T-cell (primary cell): ENCODE measurements at regions not wholly inside any gene's neighbourhood (a gene's known extent, or its start where the extent isn't known, plus 50 kb on each side); places are given as distances from the start of the nearest gene placed in this dataset.

Experiments used
- ATAC-seq, 4 experiments: fragments of 200-7000 bp in 3 of 4; fragments of 150-1000 bp in 1 of 4; cut with Tn5 transposase; replicated peaks in 1 of 4; 1 replicate in 3 of 4; 2 replicates in 1 of 4; pipeline ENCODE4 v1.10.0; 2021; ENCODE audit warnings: moderate library complexity in 3 of 4, mild to moderate bottlenecking in 2 of 4, moderate number of reproducible peaks in 1 of 4
- CTCF ChIA-PET, 2 donors: fragments of 300-600 bp; sonication (Branson Sonifier 250); formaldehyde crosslinking; loops; one replicate each; lab custom pipeline; 2022; ENCODE audit warnings: antibody characterized with exemption in 2 of 2; lab: Charles Lee
- POLR2A ChIA-PET, 2 donors: fragments of 300-600 bp; sonication (Branson Sonifier 250); formaldehyde crosslinking; loops; one replicate each; lab custom pipeline; 2022; ENCODE audit warnings: antibody characterized with exemption in 2 of 2; lab: Charles Lee
- DNase-seq, 35 experiments: peaks; one replicate each; pipeline versions ENCODE4 v3.0.0 to v3.0.0-alpha.2; 2013 to 2023
- H3K27ac ChIP-seq: one replicate; pipeline ENCODE4 v1.5.1; 2013; ENCODE audit warnings: low read length
- H3K27me3 ChIP-seq, 2 experiments: replicated peaks in 1 of 2; 1 replicate in 1 of 2; 2 replicates in 1 of 2; pipeline versions ENCODE4 v1.6.1 to v1.7.0; 2013; ENCODE audit warnings: low read length in 1 of 2, mixed read lengths in 1 of 2; ENCODE audit not compliant: control insufficient read depth in 2 of 2, insufficient read depth in 2 of 2; ENCODE audit errors: extremely low read depth in 1 of 2
- H3K36me3 ChIP-seq, 2 donors: 1 replicate in 1 of 2; 2 replicates in 1 of 2; pipeline versions ENCODE4 v1.6.1 to v1.7.0; 2013; ENCODE audit warnings: low read length in 1 of 2; ENCODE audit not compliant: control insufficient read depth in 2 of 2, insufficient read depth in 1 of 2; ENCODE audit errors: extremely low read depth in 1 of 2
- H3K4me1 ChIP-seq, 2 experiments: 1 replicate in 1 of 2; 2 replicates in 1 of 2; pipeline versions ENCODE4 v1.6.1 to v1.7.0; 2013; ENCODE audit warnings: low read length in 2 of 2, mixed read lengths in 1 of 2; ENCODE audit not compliant: insufficient read depth in 2 of 2, control insufficient read depth in 1 of 2; ENCODE audit errors: extremely low read depth in 1 of 2
- H3K4me3 ChIP-seq, 2 donors: 1 replicate in 1 of 2; 2 replicates in 1 of 2; pipeline versions ENCODE4 v1.5.1 to v1.7.0; 2013; ENCODE audit warnings: mild to moderate bottlenecking in 2 of 2, low read length in 1 of 2, moderate library complexity in 1 of 2; ENCODE audit not compliant: control insufficient read depth in 1 of 2; ENCODE audit errors: extremely low read depth in 1 of 2
- H3K9me3 ChIP-seq: 2 replicates; pipeline ENCODE4 v1.7.0; 2013
- H3K27ac Mint-ChIP-seq, 2 donors: one replicate each; pipeline ENCODE4 v1.8.0; 2020 to 2021; ENCODE audit warnings: mild to moderate bottlenecking in 2 of 2, mixed read lengths in 2 of 2
- H3K27me3 Mint-ChIP-seq, 2 donors: one replicate each; pipeline ENCODE4 v1.8.0; 2021 to 2022; ENCODE audit warnings: mixed read lengths in 2 of 2
- H3K36me3 Mint-ChIP-seq: one replicate; pipeline ENCODE4 v1.8.0; 2021; ENCODE audit warnings: mixed read lengths
- H3K4me1 Mint-ChIP-seq, 3 donors: one replicate each; pipeline ENCODE4 v1.8.0; 2020 to 2022; ENCODE audit warnings: mixed read lengths in 3 of 3, mild to moderate bottlenecking in 1 of 3
- H3K4me3 Mint-ChIP-seq, 3 donors: one replicate each; pipeline ENCODE4 v1.8.0; 2020 to 2022; ENCODE audit warnings: mild to moderate bottlenecking in 3 of 3, mixed read lengths in 3 of 3, moderate library complexity in 3 of 3
- H3K9me3 Mint-ChIP-seq, 3 donors: one replicate each; pipeline ENCODE4 v1.8.0; 2020 to 2022; ENCODE audit warnings: mixed read lengths in 3 of 3
- WGBS: methylation state at CpG from one replicate; pipeline ENCODE4 v1.1.5; 2013; ENCODE audit warnings: missing lambda C conversion rate; ENCODE audit not compliant: insufficient coverage; 5-methylcytosine and 5-hydroxymethylcytosine counted together

DNA sequence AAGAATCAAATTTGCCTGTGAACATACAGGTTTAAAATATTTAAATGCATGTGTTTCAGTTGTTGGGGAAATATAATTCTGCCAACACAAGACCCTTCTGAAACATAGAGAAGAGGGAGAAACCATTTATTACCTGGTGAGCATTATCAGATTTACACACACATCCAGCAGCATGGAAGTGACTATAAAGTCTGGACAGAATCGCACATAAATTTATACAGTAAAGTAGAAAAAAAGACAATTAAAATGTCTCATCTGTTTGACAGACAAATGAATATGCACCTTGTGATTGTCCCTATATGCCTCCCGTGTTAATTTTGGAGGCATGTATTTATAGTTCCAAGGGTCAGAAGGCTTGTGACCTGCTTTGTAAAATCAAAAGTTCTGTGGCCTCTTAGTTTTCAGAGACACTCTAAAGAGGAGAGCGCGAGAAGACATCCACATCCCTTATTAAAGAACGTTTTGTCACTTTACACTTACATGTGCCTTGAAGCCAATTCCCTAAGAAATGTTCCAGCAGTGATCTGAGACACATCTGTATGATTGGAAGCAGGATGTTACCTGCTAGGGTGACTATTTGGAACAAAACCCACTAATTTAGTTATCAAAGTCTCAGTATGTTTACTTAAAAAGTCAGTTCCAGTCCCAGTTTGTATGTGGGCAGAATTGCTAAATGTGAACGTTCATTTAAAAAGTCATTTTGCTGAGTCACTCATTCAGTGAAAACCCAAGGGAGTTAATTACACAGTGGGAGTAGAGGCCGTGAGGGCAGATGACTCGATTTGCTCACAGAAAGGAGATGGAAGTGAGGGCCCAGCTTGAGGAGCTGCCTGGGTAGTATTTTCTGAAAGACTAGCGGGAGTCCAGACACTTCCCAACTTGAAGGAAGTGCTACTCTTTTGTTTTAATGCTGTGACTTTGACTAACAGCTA, 527.6 kb upstream of the MEX3C start:
- no peaks in the 10 kb centered on the region for H3K36me3 ChIP-seq
- Mint-ChIP-seq H3K27me3 (peaks cover 0 to 3% of the 10 kb centered on the region in 2 donors), H3K36me3 (no peaks in the 10 kb centered on the region), H3K9me3 (peaks cover 0 to 3% (median 2%) of the 10 kb centered on the region in 3 donors), H3K4me3 (no peak overlapping the region), H3K27ac (no peak overlapping the region), H3K4me1 (no peaks in the 10 kb centered on the region)
- ATAC-seq (no peak), DNase-seq (no peak)
- POLR2A ChIA-PET, result no interaction called here
- no peaks in the 10 kb centered on the region for H3K4me1 ChIP-seq
- H3K27ac ChIP-seq, result no peak overlapping the region
- no peaks in the 10 kb centered on the region for H3K27me3 ChIP-seq
- H3K9me3 ChIP-seq, result no peaks in the 10 kb centered on the region
- H3K4me3 ChIP-seq, result no peak overlapping the region
- CTCF ChIA-PET, result no interaction called here
- WGBS, result 47% methylated on average over 3 of the region's 9 CpGs

DNA sequence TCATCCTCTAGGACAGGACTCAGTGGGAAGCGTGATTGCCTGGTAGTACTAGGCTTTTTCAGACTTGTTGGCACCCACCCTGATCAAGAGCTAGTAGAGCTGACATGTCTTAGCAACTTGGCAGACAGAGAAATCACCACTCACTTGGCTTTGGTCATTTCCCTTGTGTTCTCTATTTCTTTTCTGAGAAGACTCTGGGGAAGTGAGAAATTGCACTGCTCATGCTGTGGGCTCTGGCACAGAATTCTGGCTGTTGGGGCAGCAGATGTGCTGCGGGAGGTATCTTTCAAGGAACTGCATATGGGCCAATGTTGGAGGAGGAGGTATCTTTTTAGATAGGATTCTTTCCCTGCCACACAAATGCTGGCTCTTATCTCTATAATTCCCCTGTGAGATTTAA, 529.1 kb upstream of the MEX3C start:
- H3K4me3 ChIP-seq, result no peak overlapping the region
- H3K27ac Mint-ChIP-seq, result no peak overlapping the region
- DNase-seq (no peak), ATAC-seq (no peak)
- H3K27me3 Mint-ChIP-seq, result peaks cover 0 to 3% of the 10 kb centered on the region in 2 donors
- no peaks in the 10 kb centered on the region for H3K36me3 Mint-ChIP-seq
- no peaks in the 10 kb centered on the region for H3K4me1 ChIP-seq
- no peak overlapping the region for H3K4me3 Mint-ChIP-seq
- ChIA-PET POLR2A (no interaction called here), CTCF (no interaction called here)
- peaks cover 0 to 3% (median 2%) of the 10 kb centered on the region in 3 donors for H3K9me3 Mint-ChIP-seq
- no peaks in the 10 kb centered on the region for H3K9me3 ChIP-seq
- no peaks in the 10 kb centered on the region for H3K4me1 Mint-ChIP-seq
- H3K27me3 ChIP-seq, result no peaks in the 10 kb centered on the region
- no peak overlapping the region for H3K27ac ChIP-seq
- H3K36me3 ChIP-seq, result no peaks in the 10 kb centered on the region
- 43% methylated on average over 1 of the region's 2 CpGs for WGBS

DNA sequence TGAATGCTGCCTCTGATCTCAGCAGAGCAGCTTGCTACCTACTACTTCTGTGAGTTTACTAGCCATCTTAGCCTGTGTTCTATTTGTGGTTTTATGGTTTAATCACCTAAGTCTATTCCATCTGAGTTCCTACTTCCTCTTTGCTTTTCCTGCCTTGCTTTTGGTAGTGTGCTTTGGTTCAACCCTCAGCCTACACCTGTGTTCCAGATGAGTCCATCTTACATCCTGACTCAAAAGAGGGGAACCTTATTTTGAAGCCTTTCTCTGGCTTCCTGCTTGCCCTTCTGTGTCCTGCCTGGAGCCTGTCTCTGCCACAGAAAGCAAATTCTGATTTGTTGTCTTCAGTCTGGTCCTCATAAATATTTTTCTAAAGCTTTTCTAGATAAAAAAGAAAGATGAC, 530.3 kb upstream of the MEX3C start:
- Histone ChIP-seq H3K4me3 (no peak overlapping the region), H3K27me3 (peaks cover 0 to 1% of the 10 kb centered on the region in 2 experiments), H3K27ac (no peak overlapping the region), H3K4me1 (no peaks in the 10 kb centered on the region), H3K9me3 (no peaks in the 10 kb centered on the region), H3K36me3 (no peaks in the 10 kb centered on the region)
- CTCF ChIA-PET, result no interaction called here
- DNase-seq, result no peak
- Mint-ChIP-seq H3K9me3 (peaks cover 0 to 3% (median 2%) of the 10 kb centered on the region in 3 donors), H3K36me3 (no peaks in the 10 kb centered on the region), H3K4me1 (no peaks in the 10 kb centered on the region), H3K27ac (no peak overlapping the region), H3K27me3 (peaks cover 0 to 3% of the 10 kb centered on the region in 2 donors), H3K4me3 (no peak overlapping the region)
- POLR2A ChIA-PET, result no interaction called here
- no peak for ATAC-seq

DNA sequence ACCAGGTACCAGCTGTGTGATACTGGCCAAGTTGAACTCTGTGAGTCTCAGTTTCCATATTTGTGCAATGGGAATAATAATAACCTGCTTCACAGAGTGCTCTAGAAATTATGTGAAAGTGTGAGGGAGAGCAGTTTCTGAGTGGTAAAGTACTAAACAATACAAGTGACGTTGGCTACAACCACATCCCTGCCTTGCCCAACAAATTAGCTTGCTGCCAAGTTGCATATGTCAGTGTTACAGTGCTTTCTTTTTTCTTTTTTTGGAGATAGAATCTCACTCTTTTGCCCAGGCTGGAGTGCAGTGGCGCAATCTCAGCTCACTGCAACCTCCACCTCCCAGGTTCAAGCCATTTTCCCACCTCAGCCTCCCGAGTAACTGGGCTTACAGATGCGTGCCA, 533.6 kb upstream of the MEX3C start:
- Histone ChIP-seq H3K4me1 (no peaks in the 10 kb centered on the region), H3K27ac (no peak overlapping the region), H3K4me3 (no peak overlapping the region), H3K27me3 (peaks cover 0 to 3% of the 10 kb centered on the region in 2 experiments), H3K9me3 (no peaks in the 10 kb centered on the region), H3K36me3 (no peaks in the 10 kb centered on the region)
- DNase-seq (no peak), ATAC-seq (no peak)
- WGBS, result no CpG with 5 or more reads among the region's 4 CpGs
- H3K9me3 Mint-ChIP-seq, result peaks cover 0 to 4% (median 2%) of the 10 kb centered on the region in 3 donors
- H3K4me1 Mint-ChIP-seq, result no peaks in the 10 kb centered on the region
- no peaks in the 10 kb centered on the region for H3K36me3 Mint-ChIP-seq
- no peak overlapping the region for H3K4me3 Mint-ChIP-seq
- no peak overlapping the region for H3K27ac Mint-ChIP-seq
- ChIA-PET CTCF (no interaction called here), POLR2A (no interaction called here)
- H3K27me3 Mint-ChIP-seq, result peaks cover 0 to 8% of the 10 kb centered on the region in 2 donors

DNA sequence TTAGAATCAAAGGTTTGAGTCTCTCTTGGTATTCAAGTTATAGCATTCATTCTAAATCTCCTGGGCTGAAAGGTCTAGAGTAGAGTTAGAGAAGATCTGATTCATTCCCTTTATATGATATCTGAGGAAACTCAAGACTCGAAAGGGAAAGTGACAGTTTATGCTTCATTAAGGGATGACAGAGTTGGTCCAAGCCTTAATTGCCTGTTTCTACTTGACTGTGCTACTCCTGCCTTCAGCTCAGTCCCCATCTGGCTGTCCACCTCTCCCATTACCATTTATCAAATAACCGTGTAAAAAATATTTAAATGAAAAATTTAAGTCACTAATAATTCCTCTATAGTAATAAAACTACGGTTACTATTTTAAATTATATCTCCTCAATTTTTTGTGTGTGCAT, 537.1 kb upstream of the MEX3C start:
- POLR2A ChIA-PET, result no interaction called here
- Mint-ChIP-seq H3K27ac (no peak overlapping the region), H3K27me3 (peaks cover 3 to 5% of the 10 kb centered on the region in 2 donors), H3K9me3 (peaks cover 0 to 13% (median 4%) of the 10 kb centered on the region in 3 donors), H3K4me3 (no peak overlapping the region), H3K4me1 (no peaks in the 10 kb centered on the region), H3K36me3 (no peaks in the 10 kb centered on the region)
- Histone ChIP-seq H3K36me3 (no peaks in the 10 kb centered on the region), H3K4me3 (no peak overlapping the region), H3K4me1 (no peaks in the 10 kb centered on the region), H3K9me3 (no peaks in the 10 kb centered on the region), H3K27me3 (peaks cover 0 to 3% of the 10 kb centered on the region in 2 experiments), H3K27ac (no peak overlapping the region)
- DNase-seq, result no peak
- no peak for ATAC-seq
- CTCF ChIA-PET, result no interaction called here
- no CpG with 5 or more reads among the region's 3 CpGs for WGBS

DNA sequence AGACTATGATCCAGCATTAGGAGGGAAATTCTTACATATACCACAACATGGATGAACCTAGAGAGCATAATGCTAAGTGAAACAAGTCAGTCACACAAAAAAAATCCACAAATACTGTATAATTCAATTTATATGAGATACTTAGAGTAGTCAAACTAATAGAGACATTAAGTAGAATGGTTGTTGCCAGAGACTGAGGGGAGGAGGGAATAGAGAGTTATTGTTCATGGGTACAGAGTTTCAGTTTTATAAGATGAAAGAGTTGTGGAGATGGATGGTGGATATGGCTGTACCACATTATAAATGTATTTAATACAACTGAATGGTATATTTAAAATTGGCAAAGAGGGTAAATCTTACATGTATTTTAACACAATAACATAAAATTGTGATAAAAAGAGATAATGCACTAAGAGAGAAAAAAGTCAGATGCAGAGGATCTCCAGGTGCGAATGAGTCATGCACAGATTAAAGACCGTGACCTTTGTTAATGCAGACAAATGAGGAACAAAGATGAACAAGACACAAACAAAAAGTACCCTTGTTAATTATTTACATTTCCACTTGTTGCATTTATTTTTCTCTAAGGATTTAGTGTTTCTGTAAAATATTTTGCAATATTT, 541.7 kb upstream of the MEX3C start:
- no CpG with 5 or more reads among the region's 2 CpGs for WGBS
- Histone ChIP-seq H3K27ac (no peak overlapping the region), H3K4me3 (no peak overlapping the region), H3K4me1 (no peaks in the 10 kb centered on the region), H3K36me3 (no peaks in the 10 kb centered on the region), H3K9me3 (no peaks in the 10 kb centered on the region), H3K27me3 (no peaks in the 10 kb centered on the region)
- H3K27ac Mint-ChIP-seq, result no peak overlapping the region
- H3K36me3 Mint-ChIP-seq, result no peaks in the 10 kb centered on the region
- ATAC-seq, result no peak
- H3K4me3 Mint-ChIP-seq, result no peak overlapping the region
- peaks cover 0 to 3% of the 10 kb centered on the region in 2 donors for H3K27me3 Mint-ChIP-seq
- ChIA-PET POLR2A (no interaction called here), CTCF (no interaction called here)
- no peaks in the 10 kb centered on the region for H3K4me1 Mint-ChIP-seq
- H3K9me3 Mint-ChIP-seq, result peaks cover 2 to 9% (median 9%) of the 10 kb centered on the region in 3 donors
- no peak for DNase-seq
